NB4 (cell line): ENCODE measurements at regions not wholly inside any gene's neighbourhood (a gene's known extent, or its start where the extent isn't known, plus 50 kb on each side); places are given as distances from the start of the nearest gene placed in this dataset.

ENCODE experiments used
- DNase-seq: peaks from one replicate; pipeline ENCODE4 v3.0.0; 2010; ENCODE audit warnings: low read depth
- H3K4me3 ChIP-seq: one replicate; pipeline ENCODE4 v1.5.1; 2011; ENCODE audit warnings: mild to moderate bottlenecking, low read depth, low read length, moderate library complexity
- CTCF ChIP-seq: IDR thresholded peaks from one replicate; pipeline ENCODE4 v1.5.1; 2012; ENCODE audit warnings: low read depth, low read length
- MAX ChIP-seq: IDR thresholded peaks from 2 replicates; pipeline ENCODE4 v1.6.1; 2011; ENCODE audit warnings: low read depth, low read length
- MYC ChIP-seq: IDR thresholded peaks from 2 replicates; pipeline ENCODE4 v1.6.1; 2011; ENCODE audit warnings: low read depth, low read length
- POLR2A ChIP-seq: IDR thresholded peaks from 2 replicates; pipeline ENCODE4 v1.6.1; 2011; ENCODE audit warnings: mild to moderate bottlenecking; ENCODE audit not compliant: insufficient read length; ENCODE audit errors: extremely low read depth

- no peak overlapping the region for H3K4me3 ChIP-seq
- DNase-seq, result no peak
- TF ChIP-seq CTCF (no peak), MYC (no peak), MAX (no peak), POLR2A (no peak)
Measured at GRCh38 chr6:71072508-71072907, 115.6 kb upstream of the B3GAT2 start.

- H3K4me3 ChIP-seq, result no peak overlapping the region
- DNase-seq, result no peak
- TF ChIP-seq MYC (no peak), MAX (no peak), POLR2A (no peak), CTCF (no peak)
Measured at GRCh38 chr6:71077655-71078054, 120.8 kb upstream of the B3GAT2 start.

GRCh38 chr6:71079677-71080076 lies 122.8 kb upstream of the B3GAT2 start:
- TF ChIP-seq MAX (no peak), MYC (no peak), POLR2A (no peak), CTCF (no peak)
- no peak for DNase-seq
- H3K4me3 ChIP-seq, result no peak overlapping the region

- H3K4me3 ChIP-seq, result no peak overlapping the region
- DNase-seq, result no peak
- no peak for TF ChIP-seq MAX
Measured at GRCh38 chr6:71080133-71080532, 123.3 kb upstream of the B3GAT2 start.

GRCh38 chr6:71080826-71081225 lies 124.0 kb upstream of the B3GAT2 start:
- TF ChIP-seq CTCF (no peak), POLR2A (no peak), MAX (no peak), MYC (no peak)
- DNase-seq, result no peak

GRCh38 chr6:71082033-71082650 lies 125.3 kb upstream of the B3GAT2 start:
- TF ChIP-seq POLR2A, result no peak
- TF ChIP-seq MAX, result no peak
- no peak for TF ChIP-seq MYC
- TF ChIP-seq CTCF, result no peak
- H3K4me3 ChIP-seq, result no peak overlapping the region
- DNase-seq, result no peak

More at GRCh38 chr6:71080826-71081225, 124.0 kb upstream of the B3GAT2 start:
- H3K4me3 ChIP-seq, result no peak overlapping the region
